ENCODE measurements at regions not wholly inside any gene's neighbourhood (a gene's known extent, or its start where the extent isn't known, plus 50 kb on each side); places are given as distances from the start of the nearest gene placed in this dataset.

- TF ChIP-seq CTCF (IDR thresholded peaks at IDR 0.05; ENCODE audit: low read depth, low read length), result no peak
- H3K4me3 ChIP-seq (ENCODE audit: low read depth, low read length), result no peak overlapping the region
Observed at GRCh38 chr13:22311734-22312404, 641.0 kb downstream of the FGF9 start.

GRCh38 chr13:22312405-22312803, 641.5 kb downstream of the FGF9 start:
- TF ChIP-seq CTCF (IDR thresholded peaks at IDR 0.05; ENCODE audit: low read depth, low read length), result no peak
- H3K4me3 ChIP-seq (ENCODE audit: low read depth, low read length), result no peak overlapping the region

GRCh38 chr13:22316494-22317025, 645.7 kb downstream of the FGF9 start:
- TF ChIP-seq CTCF (IDR thresholded peaks at IDR 0.05; ENCODE audit: low read depth, low read length), result no peak
- no peak overlapping the region for H3K4me3 ChIP-seq (ENCODE audit: low read depth, low read length)

- H3K4me3 ChIP-seq (ENCODE audit: low read depth, low read length), result no peak overlapping the region
- TF ChIP-seq CTCF (IDR thresholded peaks at IDR 0.05; ENCODE audit: low read depth, low read length), result no peak
Observed at GRCh38 chr13:22320991-22321390, 650.1 kb downstream of the FGF9 start.

GRCh38 chr13:22325761-22326160, 654.9 kb downstream of the FGF9 start:
- no peak overlapping the region for H3K4me3 ChIP-seq (ENCODE audit: low read depth, low read length)
- TF ChIP-seq CTCF (IDR thresholded peaks at IDR 0.05; ENCODE audit: low read depth, low read length), result no peak

- H3K4me3 ChIP-seq (ENCODE audit: low read depth, low read length), result no peak overlapping the region
- TF ChIP-seq CTCF (IDR thresholded peaks at IDR 0.05; ENCODE audit: low read depth, low read length), result no peak
Observed at GRCh38 chr13:22332416-22332815, 661.5 kb downstream of the FGF9 start.

- H3K4me3 ChIP-seq (ENCODE audit: low read depth, low read length), result no peak overlapping the region
- no peak for TF ChIP-seq CTCF (IDR thresholded peaks at IDR 0.05; ENCODE audit: low read depth, low read length)
Observed at GRCh38 chr13:22336460-22336859, 665.6 kb downstream of the FGF9 start.

Measured in WI38 (cell line).